H1 (cell line): ENCODE measurements at regions not wholly inside any gene's neighbourhood (a gene's known extent, or its start where the extent isn't known, plus 50 kb on each side); places are given as distances from the start of the nearest gene placed in this dataset.

Source experiments
- CTCF ChIA-PET: fragments of 300-600 bp; sonication (Branson Sonifier 250); formaldehyde crosslinking; loops from one replicate; lab custom pipeline; 2021; ENCODE audit not compliant: partially characterized antibody; lab: Charles Lee
- POLR2A ChIA-PET: fragments of 300-600 bp; sonication (Branson Sonifier 250); formaldehyde crosslinking; loops from one replicate; lab custom pipeline; 2021; ENCODE audit warnings: inconsistent platforms; ENCODE audit not compliant: partially characterized antibody; lab: Charles Lee
- DNase-seq, 2 experiments: peaks; one replicate each; pipeline versions ENCODE4 v3.0.0 to v3.0.0-alpha.2; 2010 to 2022; ENCODE audit warnings: low spot score in 2 of 2, low read depth in 1 of 2, mixed read lengths in 1 of 2
- FAIRE-seq: peaks from 2 replicates; lab custom pipeline; 2011; peaks lifted over from hg19 to GRCh38; lab: Jason Lieb, UNC
- H2AFZ ChIP-seq: 2 replicates; pipeline ENCODE4 v1.8.1; 2012; ENCODE audit warnings: low read length, inconsistent platforms
- H2AK5ac ChIP-seq: 2 replicates; pipeline ENCODE4 v1.6.1; 2013; ENCODE audit warnings: low read depth, low read length
- H2BK120ac ChIP-seq: replicated peaks from 2 replicates; pipeline ENCODE3; 2013; ENCODE audit warnings: low read depth, low read length, inconsistent platforms
- H2BK12ac ChIP-seq: 2 replicates; pipeline ENCODE4 v1.6.1; 2013; ENCODE audit warnings: low read depth, low read length
- H2BK15ac ChIP-seq: 2 replicates; pipeline ENCODE4 v1.6.1; 2013; ENCODE audit warnings: low read length
- H2BK20ac ChIP-seq: 2 replicates; pipeline ENCODE4 v1.6.1; 2013; ENCODE audit warnings: low read length
- H2BK5ac ChIP-seq: 2 replicates; pipeline ENCODE4 v1.6.1; 2013; ENCODE audit warnings: low read depth, low read length
- H3K14ac ChIP-seq: 2 replicates; pipeline ENCODE4 v1.6.1; 2013; ENCODE audit warnings: inconsistent platforms; ENCODE audit not compliant: insufficient read length
- H3K18ac ChIP-seq: 2 replicates; pipeline ENCODE4 v1.6.1; 2013; ENCODE audit warnings: low read length; ENCODE audit errors: extremely low read depth
- H3K23ac ChIP-seq: 2 replicates; pipeline ENCODE4 v1.6.1; 2013; ENCODE audit warnings: inconsistent platforms; ENCODE audit not compliant: insufficient read length
- H3K23me2 ChIP-seq: 2 replicates; pipeline ENCODE4 v1.6.1; 2013; ENCODE audit warnings: low read depth, low read length
- H3K27ac ChIP-seq: 2 replicates; pipeline ENCODE4 v1.6.1; 2011; ENCODE audit warnings: low read depth, low read length, inconsistent platforms
- H3K27me3 ChIP-seq, 4 experiments: replicated peaks in 1 of 4; 1 replicate in 1 of 4; 2 replicates in 3 of 4; pipeline versions ENCODE4 v1.6.1 to v1.8.1; 2011 to 2013; ENCODE audit warnings: low read length in 3 of 4, mild to moderate bottlenecking in 3 of 4, inconsistent platforms in 2 of 4, mixed read lengths in 2 of 4, moderate library complexity in 1 of 4; ENCODE audit not compliant: control insufficient read depth in 3 of 4, insufficient read depth in 3 of 4; ENCODE audit errors: extremely low read depth in 1 of 4
- H3K36me3 ChIP-seq, 4 experiments: 2 replicates each; pipeline versions ENCODE4 v1.6.1 to v1.8.1; 2011 to 2013; ENCODE audit warnings: mild to moderate bottlenecking in 4 of 4, low read length in 3 of 4, moderate library complexity in 2 of 4, control low read depth in 1 of 4, inconsistent platforms in 1 of 4; ENCODE audit not compliant: insufficient read depth in 4 of 4, control insufficient read depth in 2 of 4
- H3K4ac ChIP-seq: replicated peaks from 2 replicates; pipeline ENCODE3; 2013; ENCODE audit warnings: low read length, low read depth, mixed read lengths, inconsistent platforms; ENCODE audit not compliant: insufficient read length
- H3K4me1 ChIP-seq, 4 experiments: replicated peaks in 1 of 4; 1 replicate in 1 of 4; 2 replicates in 3 of 4; pipeline versions ENCODE4 v1.6.1 to v1.8.1; 2011 to 2013; ENCODE audit warnings: low read length in 3 of 4, inconsistent platforms in 2 of 4, mixed read lengths in 1 of 4; ENCODE audit not compliant: insufficient read depth in 4 of 4, control insufficient read depth in 3 of 4
- H3K4me2 ChIP-seq, 2 experiments: 2 replicates each; pipeline versions ENCODE4 v1.6.1 to v1.8.1; 2011 to 2013; ENCODE audit warnings: low read depth in 2 of 2, low read length in 2 of 2, control low read depth in 1 of 2, inconsistent platforms in 1 of 2, mild to moderate bottlenecking in 1 of 2; ENCODE audit not compliant: insufficient read depth in 1 of 2
- H3K4me3 ChIP-seq, 4 experiments: fragments of 200-600, 300-600 bp in 1 of 4; sonication (generic), shearing (Covaris generic), sonication (Bioruptor Twin) in 1 of 4; 2 replicates each; pipeline versions ENCODE4 v1.5.1 to v1.8.1; 2011 to 2016; ENCODE audit warnings: low read length in 4 of 4, low read depth in 3 of 4, control low read depth in 2 of 4, inconsistent platforms in 2 of 4, mild to moderate bottlenecking in 2 of 4, mixed read lengths in 1 of 4, moderate library complexity in 1 of 4; ENCODE audit not compliant: insufficient read depth in 2 of 4; ENCODE audit errors: extremely low read depth in 1 of 4
- H3K56ac ChIP-seq: replicated peaks from 2 replicates; pipeline ENCODE3; 2013; ENCODE audit warnings: low read depth, mild to moderate bottlenecking, mixed read lengths, low read length, inconsistent platforms; ENCODE audit not compliant: insufficient read length
- H3K79me1 ChIP-seq: 2 replicates; pipeline ENCODE4 v1.6.1; 2013; ENCODE audit warnings: low read depth, low read length, control low read depth
- H3K79me2 ChIP-seq, 2 experiments: 2 replicates each; pipeline versions ENCODE4 v1.6.1 to v1.8.1; 2012 to 2013; ENCODE audit warnings: low read length in 2 of 2, mild to moderate bottlenecking in 2 of 2, inconsistent platforms in 1 of 2; ENCODE audit not compliant: insufficient read depth in 2 of 2, control insufficient read depth in 1 of 2
- H3K9ac ChIP-seq, 4 experiments: replicated peaks in 1 of 4; 1 replicate in 1 of 4; 2 replicates in 3 of 4; pipeline versions ENCODE4 v1.6.1 to v1.8.1; 2011 to 2013; ENCODE audit warnings: low read depth in 3 of 4, low read length in 3 of 4, control low read depth in 2 of 4, mild to moderate bottlenecking in 2 of 4, moderate library complexity in 2 of 4, inconsistent platforms in 1 of 4; ENCODE audit errors: extremely low read depth in 1 of 4
- H3K9me3 ChIP-seq, 2 experiments: 2 replicates each; pipeline versions ENCODE4 v1.6.1 to v1.8.1; 2012 to 2013; ENCODE audit warnings: mild to moderate bottlenecking in 2 of 2, moderate library complexity in 2 of 2, control low read depth in 1 of 2, inconsistent platforms in 1 of 2, low read depth in 1 of 2, low read length in 1 of 2, mixed read lengths in 1 of 2; ENCODE audit not compliant: insufficient read depth in 2 of 2
- H4K20me1 ChIP-seq, 2 experiments: replicated peaks in 1 of 2; 2 replicates each; pipeline versions ENCODE3 to v1.8.1; 2011 to 2013; ENCODE audit warnings: inconsistent platforms in 2 of 2, low read length in 2 of 2, mild to moderate bottlenecking in 1 of 2; ENCODE audit not compliant: insufficient read depth in 2 of 2, control insufficient read depth in 1 of 2
- H4K5ac ChIP-seq: 2 replicates; pipeline ENCODE4 v1.6.1; 2013; ENCODE audit warnings: low read length, low read depth, mixed read lengths, inconsistent platforms; ENCODE audit not compliant: insufficient read length
- H4K8ac ChIP-seq: 2 replicates; pipeline ENCODE4 v1.8.0; 2013; ENCODE audit warnings: mild to moderate bottlenecking, moderate library complexity, low read length, inconsistent platforms; ENCODE audit not compliant: insufficient read depth; ENCODE audit errors: extremely low read depth
- H4K91ac ChIP-seq: replicated peaks from 2 replicates; pipeline ENCODE3; 2013; ENCODE audit warnings: low read length, mixed read lengths, inconsistent platforms; ENCODE audit not compliant: insufficient read length
- ASH2L ChIP-seq: fragments of 200-600, 300-600 bp; sonication (generic); IDR thresholded peaks from one replicate; pipeline ENCODE4 v1.7.1; 2017; ENCODE audit warnings: low read length
- BRCA1 ChIP-seq: IDR thresholded peaks from 2 replicates; pipeline ENCODE4 v1.6.1; 2012; ENCODE audit warnings: low read depth, low read length, improper control_type of control experiment
- CBX8 ChIP-seq: fragments of 300-800, 300-1000 bp; sonication (generic); IDR thresholded peaks from 2 replicates; pipeline ENCODE4 v1.7.1; 2016; ENCODE audit warnings: low read depth, low read length, borderline replicate concordance
- CREB1 ChIP-seq: IDR thresholded peaks from 2 replicates; pipeline ENCODE4 v1.6.1; 2012; ENCODE audit warnings: inconsistent platforms
- EGR1 ChIP-seq: IDR thresholded peaks from 2 replicates; pipeline ENCODE4 v1.6.1; 2011; ENCODE audit warnings: low read depth, low read length, borderline replicate concordance
- GTF2F1 ChIP-seq: IDR thresholded peaks from 2 replicates; pipeline ENCODE4 v1.6.1; 2012; ENCODE audit warnings: low read depth, low read length, improper control_type of control experiment, borderline replicate concordance
- JUN ChIP-seq: IDR thresholded peaks from 2 replicates; pipeline ENCODE4 v1.6.1; 2011; ENCODE audit warnings: low read depth, mild to moderate bottlenecking, improper control_type of control experiment, low read length
- MAX ChIP-seq: IDR thresholded peaks from 2 replicates; pipeline ENCODE4 v1.6.1; 2012; ENCODE audit warnings: inconsistent platforms
- PHF8 ChIP-seq: fragments of 200-600 bp; sonication (generic); conservative IDR thresholded peaks from 2 replicates; pipeline ENCODE4 v1.7.1; 2012; ENCODE audit warnings: low read depth, mild to moderate bottlenecking, inconsistent platforms, low read length, moderate library complexity
- POLR2AphosphoS5 ChIP-seq: IDR thresholded peaks from 2 replicates; pipeline ENCODE4 v1.6.1; 2011; ENCODE audit warnings: low read depth, low read length
- RBBP5 ChIP-seq: IDR thresholded peaks from 2 replicates; pipeline ENCODE4 v1.7.1; 2012; ENCODE audit warnings: low read depth, mild to moderate bottlenecking, inconsistent platforms, low read length, moderate library complexity, borderline replicate concordance
- SIX5 ChIP-seq: IDR thresholded peaks from 2 replicates; pipeline ENCODE4 v1.6.1; 2011; ENCODE audit warnings: mild to moderate bottlenecking, low read depth, low read length
- TCF12 ChIP-seq: IDR thresholded peaks from 2 replicates; pipeline ENCODE4 v1.6.1; 2011; ENCODE audit warnings: low read depth, mild to moderate bottlenecking, low read length
- TEAD4 ChIP-seq: IDR thresholded peaks from 2 replicates; pipeline ENCODE4 v1.6.1; 2012; ENCODE audit warnings: low read depth, low read length, inconsistent platforms, mixed read lengths
- ZNF274 ChIP-seq: IDR thresholded peaks from 2 replicates; pipeline ENCODE4 v1.7.0; 2012; ENCODE audit warnings: low read length, borderline replicate concordance; ENCODE audit errors: extremely low read depth
- WGBS, 2 experiments: shearing (Covaris generic) in 1 of 2; methylation state at CpG; one replicate each; pipeline versions ENCODE4 v1.1.6 to v1.1.7; 2013 to 2015; ENCODE audit warnings: low lambda C conversion rate in 2 of 2, mixed read lengths in 2 of 2, inconsistent platforms in 1 of 2, low coverage in 1 of 2, missing lambda C conversion rate in 1 of 2; ENCODE audit not compliant: insufficient replicate concordance in 2 of 2, insufficient coverage in 1 of 2, insufficient read length in 1 of 2; ENCODE audit errors: extremely low coverage in 1 of 2, missing lambda C conversion rate in 1 of 2; 5-methylcytosine and 5-hydroxymethylcytosine counted together
- TF ChIP-seq, protein P1 (sequence below): IDR thresholded peaks from 2 replicates; pipeline ENCODE4 v1.6.1; 2011; ENCODE audit warnings: low read depth, mild to moderate bottlenecking, low read length; ENCODE audit not compliant: insufficient read depth

- H3K9me3 ChIP-seq = no peaks in the 10 kb centered on the region
- H4K8ac ChIP-seq = no peak overlapping the region
- no peak overlapping the region for H3K4ac ChIP-seq
- ChIA-PET CTCF (interaction anchor here (1.7 kb wide), 1 partner anchor 14 kb away, joined by 6 read pairs; no protein-coding TSS in a partner anchor), POLR2A (no interaction called here)
- FAIRE-seq (no peak), DNase-seq (no peak)
- H3K4me2 ChIP-seq = no peak overlapping the region
- H4K20me1 ChIP-seq = no peaks in the 10 kb centered on the region
- H2AFZ ChIP-seq = no peak overlapping the region
- H3K27ac ChIP-seq = no peak overlapping the region
- H4K5ac ChIP-seq = no peak overlapping the region
- 97% methylated on average over 2 of the region's 2 CpGs; no CpG with 5 or more reads in 1 of the 2 experiments for WGBS, 2 experiments
- no peak overlapping the region for H3K56ac ChIP-seq
- H3K27me3 ChIP-seq = no peaks in the 10 kb centered on the region
- H3K79me2 ChIP-seq = no peaks in the 10 kb centered on the region
- H3K23ac ChIP-seq = no peak overlapping the region
- H2BK120ac ChIP-seq = no peak overlapping the region
- no peak overlapping the region for H2BK5ac ChIP-seq
- no peak overlapping the region for H3K9ac ChIP-seq
- no peaks in the 10 kb centered on the region for H3K4me1 ChIP-seq
- H2BK12ac ChIP-seq = no peak overlapping the region
- H3K18ac ChIP-seq = no peak overlapping the region
- H2BK15ac ChIP-seq = no peak overlapping the region
- no peak overlapping the region for H2AK5ac ChIP-seq
- H3K14ac ChIP-seq = no peak overlapping the region
- no peaks in the 10 kb centered on the region for H3K23me2 ChIP-seq
- H2BK20ac ChIP-seq = no peak overlapping the region
- H3K79me1 ChIP-seq = no peaks in the 10 kb centered on the region
- no peak overlapping the region for H3K4me3 ChIP-seq
- no peak overlapping the region for H4K91ac ChIP-seq
- H3K36me3 ChIP-seq = no peaks in the 10 kb centered on the region
- TF ChIP-seq GTF2F1 (no peak), ZNF274 (no peak), EGR1 (no peak), PHF8 (no peak), SIX5 (no peak), ASH2L (no peak), CBX8 (no peak), BRCA1 (no peak), JUN (no peak), TEAD4 (no peak), MAX (no peak), RBBP5 (no peak), POLR2AphosphoS5 (no peak), TCF12 (no peak), CREB1 (no peak)
- TF ChIP-seq, protein P1, sequence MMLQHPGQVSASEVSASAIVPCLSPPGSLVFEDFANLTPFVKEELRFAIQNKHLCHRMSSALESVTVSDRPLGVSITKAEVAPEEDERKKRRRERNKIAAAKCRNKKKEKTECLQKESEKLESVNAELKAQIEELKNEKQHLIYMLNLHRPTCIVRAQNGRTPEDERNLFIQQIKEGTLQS = no peak
Measured at GRCh38 chr18:45399146-45399545, 216.1 kb upstream of the SLC14A2 start.
